ENCODE measurements at regions not wholly inside any gene's neighbourhood (a gene's known extent, or its start where the extent isn't known, plus 50 kb on each side); places are given as distances from the start of the nearest gene placed in this dataset.
"Not testable (repeated sequence)": the region's sequence is repeated elsewhere in the genome, so short reads cannot be mapped to it uniquely, and the experiment has no call there.

GRCh38 chr20:40313730-40314129 is 375.3 kb downstream of the MAFB start:
- DNase-seq, result no peak

- DNase-seq, result no peak
Observed at GRCh38 chr20:40309731-40310130, 379.3 kb downstream of the MAFB start.

GRCh38 chr20:40307997-40308396 is 381.0 kb downstream of the MAFB start:
- DNase-seq, result no peak

GRCh38 chr20:40307268-40307667 is 381.8 kb downstream of the MAFB start:
- no peak for DNase-seq

GRCh38 chr20:40305303-40305702 is 383.7 kb downstream of the MAFB start:
- no peak for DNase-seq

- no peak for DNase-seq
Observed at GRCh38 chr20:40304119-40304613, 384.9 kb downstream of the MAFB start.

- no peak for DNase-seq
Observed at GRCh38 chr20:40294747-40295146, 394.3 kb downstream of the MAFB start.

GRCh38 chr20:40294175-40294574 is 394.9 kb downstream of the MAFB start:
- no peak for DNase-seq

GRCh38 chr20:40293740-40294139 is 395.3 kb downstream of the MAFB start:
- no peak for DNase-seq

GRCh38 chr20:40291493-40292135 is 397.4 kb downstream of the MAFB start:
- no peak for DNase-seq

- no peak for DNase-seq
Observed at GRCh38 chr20:40287683-40288082, 401.4 kb downstream of the MAFB start.

- DNase-seq, result no peak
Observed at GRCh38 chr20:40286975-40287531, 402.0 kb downstream of the MAFB start.

GRCh38 chr20:40284611-40285010 is 404.4 kb downstream of the MAFB start:
- no peak for DNase-seq

- no peak for DNase-seq
Observed at GRCh38 chr20:40283689-40284088, 405.3 kb downstream of the MAFB start.

- DNase-seq, result no peak
Observed at GRCh38 chr20:40282941-40283340, 406.1 kb downstream of the MAFB start.

GRCh38 chr20:40282541-40282940 is 406.5 kb downstream of the MAFB start:
- DNase-seq, result no peak

- DNase-seq, result no peak
Observed at GRCh38 chr20:40280616-40281015, 408.4 kb downstream of the MAFB start.

GRCh38 chr20:40279390-40279789 is 409.6 kb downstream of the MAFB start:
- DNase-seq, result no peak

GRCh38 chr20:40278673-40279072 is 410.4 kb downstream of the MAFB start:
- no peak for DNase-seq

GRCh38 chr20:40276301-40276700 is 412.7 kb downstream of the MAFB start:
- no peak for DNase-seq

GRCh38 chr20:40275738-40276137 is 413.3 kb downstream of the MAFB start:
- DNase-seq, result no peak

GRCh38 chr20:40274912-40275533 is 414.0 kb downstream of the MAFB start:
- DNase-seq, result no peak

GRCh38 chr20:40269274-40269673 is 419.8 kb downstream of the MAFB start:
- not testable (repeated sequence) for DNase-seq
